ENCODE measurements at regions not wholly inside any gene's neighbourhood (a gene's known extent, or its start where the extent isn't known, plus 50 kb on each side); places are given as distances from the start of the nearest gene placed in this dataset.

DNA sequence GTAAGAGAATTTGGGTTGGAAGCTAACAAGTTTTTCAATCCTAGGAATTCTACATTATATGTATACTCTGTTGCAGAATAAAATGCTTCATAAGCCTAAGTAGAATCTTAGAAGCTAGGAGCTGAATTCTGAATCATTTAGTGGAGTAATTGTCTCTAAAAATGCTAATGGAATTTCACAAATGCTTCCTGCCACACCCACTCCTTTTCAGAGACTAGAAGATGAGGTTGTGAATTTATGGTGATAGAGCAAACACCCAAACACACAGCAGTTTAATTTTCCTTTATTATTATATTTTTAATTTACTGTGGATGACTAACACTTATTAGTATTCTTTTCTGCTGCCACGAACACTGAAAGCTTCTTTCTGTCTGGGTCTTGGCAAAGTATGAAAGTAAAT is 208.0 kb upstream of the PDE4D start:
- H3K36me3 ChIP-seq = no peaks in the 10 kb centered on the region
- no peaks in the 10 kb centered on the region for H3K27me3 ChIP-seq
- DNase-seq = no peak
- no peaks in the 10 kb centered on the region for H3K9me3 ChIP-seq
- intact Hi-C loops (cut with DNase I) = no loop called here
- H3K9ac ChIP-seq (ENCODE audit: low read depth in 2 of 2, low read length in 2 of 2) = no peak overlapping the region
- no peaks in the 10 kb centered on the region for H3K4me1 ChIP-seq
- no peak overlapping the region for H3K4me3 ChIP-seq
- H3K27ac ChIP-seq = no peak overlapping the region
- TF ChIP-seq, protein P1, sequence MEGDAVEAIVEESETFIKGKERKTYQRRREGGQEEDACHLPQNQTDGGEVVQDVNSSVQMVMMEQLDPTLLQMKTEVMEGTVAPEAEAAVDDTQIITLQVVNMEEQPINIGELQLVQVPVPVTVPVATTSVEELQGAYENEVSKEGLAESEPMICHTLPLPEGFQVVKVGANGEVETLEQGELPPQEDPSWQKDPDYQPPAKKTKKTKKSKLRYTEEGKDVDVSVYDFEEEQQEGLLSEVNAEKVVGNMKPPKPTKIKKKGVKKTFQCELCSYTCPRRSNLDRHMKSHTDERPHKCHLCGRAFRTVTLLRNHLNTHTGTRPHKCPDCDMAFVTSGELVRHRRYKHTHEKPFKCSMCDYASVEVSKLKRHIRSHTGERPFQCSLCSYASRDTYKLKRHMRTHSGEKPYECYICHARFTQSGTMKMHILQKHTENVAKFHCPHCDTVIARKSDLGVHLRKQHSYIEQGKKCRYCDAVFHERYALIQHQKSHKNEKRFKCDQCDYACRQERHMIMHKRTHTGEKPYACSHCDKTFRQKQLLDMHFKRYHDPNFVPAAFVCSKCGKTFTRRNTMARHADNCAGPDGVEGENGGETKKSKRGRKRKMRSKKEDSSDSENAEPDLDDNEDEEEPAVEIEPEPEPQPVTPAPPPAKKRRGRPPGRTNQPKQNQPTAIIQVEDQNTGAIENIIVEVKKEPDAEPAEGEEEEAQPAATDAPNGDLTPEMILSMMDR (IDR thresholded peaks at IDR 0.05) = no peak

DNA sequence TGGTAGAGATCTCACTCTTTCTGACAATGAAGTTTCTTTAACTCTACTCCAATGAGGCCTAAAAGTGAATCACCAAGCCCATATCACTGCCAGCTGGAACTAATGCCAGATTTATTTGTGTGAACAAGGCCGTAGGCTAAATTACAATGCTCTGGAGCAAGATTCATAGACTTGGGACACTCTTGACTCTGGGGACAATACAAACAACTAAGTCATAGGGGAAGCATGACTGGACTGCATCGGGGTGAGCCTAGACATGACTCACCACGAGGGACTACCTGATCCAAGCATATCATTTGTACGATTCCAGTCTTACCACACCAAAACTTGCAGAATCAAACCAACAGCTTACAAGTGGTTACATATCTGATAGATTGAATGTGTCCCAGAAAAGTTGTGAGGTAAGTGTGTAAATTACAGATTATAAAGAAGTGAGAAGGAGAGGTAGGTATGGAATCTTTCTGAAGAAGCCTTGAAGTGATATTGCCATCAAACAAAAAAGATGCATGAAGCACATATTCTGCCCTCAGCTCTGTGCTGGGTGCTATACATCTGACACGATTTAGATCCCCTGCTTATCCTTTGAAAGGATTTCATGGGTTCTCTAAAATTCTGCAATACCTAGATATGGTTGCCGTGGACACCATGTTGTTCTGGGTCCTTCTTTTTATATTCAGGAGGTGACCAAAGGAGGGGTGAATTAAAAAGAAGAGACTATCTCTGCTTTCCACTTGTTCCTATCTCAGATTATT is 199.3 kb upstream of the PDE4D start:
- Histone ChIP-seq H3K4me3 (no peak overlapping the region), H3K27ac (no peak overlapping the region), H3K4me1 (no peaks in the 10 kb centered on the region), H3K9ac (ENCODE audit: low read depth in 2 of 2, low read length in 2 of 2) (no peak overlapping the region), H3K27me3 (no peaks in the 10 kb centered on the region), H3K9me3 (no peaks in the 10 kb centered on the region), H3K36me3 (no peaks in the 10 kb centered on the region)
- no peak for DNase-seq
- TF ChIP-seq, protein P1 (IDR thresholded peaks at IDR 0.05) = no peak
- intact Hi-C loops (cut with DNase I) = no loop called here

DNA sequence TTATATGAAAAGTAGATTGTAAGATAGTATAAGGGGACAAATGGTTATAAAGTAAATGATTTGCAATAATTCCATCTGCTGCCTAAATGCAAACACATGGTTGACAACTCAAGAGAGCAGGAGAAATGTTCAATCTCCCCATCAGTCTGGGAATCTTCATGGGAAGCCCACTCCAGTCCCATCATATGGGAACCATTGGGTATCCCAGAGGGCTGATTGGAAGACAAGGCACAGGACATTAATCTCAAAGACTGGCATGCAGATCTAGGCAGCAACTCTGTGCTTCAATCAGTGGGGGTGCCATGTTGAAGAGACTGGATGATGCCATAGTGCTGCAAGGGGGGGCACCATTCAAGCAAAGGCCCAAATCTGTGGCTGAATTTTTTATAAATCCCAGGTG is 193.1 kb upstream of the PDE4D start:
- H3K4me1 ChIP-seq = no peaks in the 10 kb centered on the region
- no peak for DNase-seq
- H3K27ac ChIP-seq = no peak overlapping the region
- TF ChIP-seq, protein P1 (IDR thresholded peaks at IDR 0.05) = no peak
- intact Hi-C loops (cut with DNase I) = no loop called here
- no peak overlapping the region for H3K4me3 ChIP-seq
- no peaks in the 10 kb centered on the region for H3K9me3 ChIP-seq
- H3K36me3 ChIP-seq = no peaks in the 10 kb centered on the region
- no peaks in the 10 kb centered on the region for H3K27me3 ChIP-seq
- no peak overlapping the region for H3K9ac ChIP-seq (ENCODE audit: low read depth in 2 of 2, low read length in 2 of 2)

DNA sequence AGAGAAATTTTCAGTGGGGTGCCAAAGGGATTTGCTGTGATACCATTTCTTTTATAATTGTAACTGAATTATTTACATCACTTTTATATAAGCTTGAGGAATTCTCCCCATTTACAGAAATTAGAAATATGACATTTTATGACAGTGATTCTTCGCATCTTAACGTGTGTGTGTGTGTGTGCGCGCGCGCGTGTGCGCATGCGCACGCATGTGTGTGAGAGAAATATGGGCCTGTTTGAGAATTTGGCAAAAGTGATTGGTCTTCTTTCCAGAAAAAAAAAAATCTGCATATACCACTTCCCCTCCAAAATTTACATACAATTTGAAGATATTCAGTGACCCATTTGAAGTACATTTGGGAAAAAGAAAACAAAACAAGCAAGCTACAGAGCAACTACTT is 190.7 kb upstream of the PDE4D start:
- Histone ChIP-seq H3K9me3 (no peaks in the 10 kb centered on the region), H3K4me3 (no peak overlapping the region), H3K27me3 (no peaks in the 10 kb centered on the region), H3K27ac (no peak overlapping the region), H3K36me3 (no peaks in the 10 kb centered on the region), H3K9ac (ENCODE audit: low read depth in 2 of 2, low read length in 2 of 2) (no peak overlapping the region), H3K4me1 (no peaks in the 10 kb centered on the region)
- TF ChIP-seq, protein P1 (IDR thresholded peaks at IDR 0.05) = no peak
- DNase-seq = no peak
- intact Hi-C loops (cut with DNase I) = no loop called here

DNA sequence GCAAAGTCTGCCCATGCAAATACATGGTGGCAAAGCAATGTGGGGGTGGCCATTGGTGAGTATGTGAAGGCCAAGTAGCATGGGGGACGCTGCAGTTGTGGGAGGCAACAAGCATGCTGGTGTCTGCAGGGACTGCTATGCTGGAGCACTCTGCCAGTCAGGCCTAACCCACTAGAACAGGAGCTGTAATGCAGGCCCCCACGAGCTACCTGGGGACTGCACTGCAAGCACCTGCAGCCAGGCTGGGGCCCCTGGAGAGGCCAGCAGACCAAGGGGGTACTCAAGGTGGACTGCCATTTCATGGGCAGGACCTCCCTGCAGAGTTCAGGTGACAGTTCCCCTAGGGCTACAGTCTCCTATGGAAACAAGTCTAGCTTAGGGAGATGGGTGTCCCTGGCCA is 183.8 kb upstream of the PDE4D start:
- H3K9ac ChIP-seq (ENCODE audit: low read depth in 2 of 2, low read length in 2 of 2) = no peak overlapping the region
- no peak overlapping the region for H3K4me3 ChIP-seq
- no peak for DNase-seq
- intact Hi-C loops (cut with DNase I) = no loop called here
- H3K36me3 ChIP-seq = no peaks in the 10 kb centered on the region
- TF ChIP-seq, protein P1 (IDR thresholded peaks at IDR 0.05) = no peak
- H3K27ac ChIP-seq = no peak overlapping the region
- H3K4me1 ChIP-seq = no peaks in the 10 kb centered on the region
- H3K9me3 ChIP-seq = no peaks in the 10 kb centered on the region
- no peaks in the 10 kb centered on the region for H3K27me3 ChIP-seq

All from colonic mucosa (tissue), 4 donors.